ENCODE measurements at regions not wholly inside any gene's neighbourhood (a gene's known extent, or its start where the extent isn't known, plus 50 kb on each side); places are given as distances from the start of the nearest gene placed in this dataset.

GRCh38 chr7:41401833-41402232 lies 301.1 kb downstream of the INHBA start:
- TF ChIP-seq EP300 (IDR thresholded peaks at IDR 0.05) (no peak), CTCF (IDR thresholded peaks at IDR 0.05) (no peak), POLR2AphosphoS5 (IDR thresholded peaks at IDR 0.05) (no peak)

Measured in stomach (tissue), 4 donors.